ENCODE measurements at regions not wholly inside any gene's neighbourhood (a gene's known extent, or its start where the extent isn't known, plus 50 kb on each side); places are given as distances from the start of the nearest gene placed in this dataset.

- DNase-seq, result no peak
These were observed 51.3 kb downstream of the TET3 start for GRCh38 chr2:74036010-74036409.

DNA sequence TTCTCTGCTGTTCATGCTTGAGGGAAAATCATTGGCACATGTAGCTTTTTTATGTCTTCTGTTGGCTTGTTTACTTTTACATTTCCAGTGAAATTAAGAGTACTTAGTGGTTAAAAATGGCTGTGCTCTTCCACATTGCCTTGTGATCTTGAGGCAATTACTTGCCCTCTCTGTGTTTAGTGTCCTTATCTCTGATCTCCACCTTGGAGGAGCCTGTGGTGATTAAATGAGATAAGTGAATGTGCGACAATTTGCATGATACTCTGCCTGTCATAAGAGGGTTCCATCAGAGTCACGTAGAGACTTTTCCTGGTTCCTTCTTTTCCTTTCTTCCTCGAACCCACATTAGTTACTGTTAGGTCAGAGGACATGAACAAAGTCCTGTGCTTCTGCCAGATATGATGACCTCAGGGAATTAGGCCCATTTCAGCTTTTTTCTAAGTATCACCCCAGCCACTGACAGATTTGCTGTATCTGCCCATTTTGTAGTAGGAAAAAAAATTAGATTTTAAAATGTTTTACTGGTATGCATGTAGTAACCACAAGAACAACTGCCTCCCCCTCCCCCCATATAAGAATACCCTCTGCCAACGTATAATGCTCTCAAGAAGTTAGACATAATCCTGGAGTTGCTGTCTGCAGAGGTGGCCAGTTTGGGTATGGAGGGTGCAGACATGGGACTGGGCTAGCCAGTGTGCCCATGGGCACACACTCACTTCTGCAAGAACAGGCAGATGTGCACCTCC, 51.9 kb downstream of the TET3 start:
- DNase-seq, result no peak

- DNase-seq, result peak; percentile 39
These were observed 52.7 kb downstream of the TET3 start for GRCh38 chr2:74037379-74037860.

- no peak for DNase-seq
These were observed 54.9 kb downstream of the TET3 start for GRCh38 chr2:74039611-74040010.

- no peak for DNase-seq
These were observed 56.5 kb downstream of the TET3 start for GRCh38 chr2:74041182-74041581.

DNA sequence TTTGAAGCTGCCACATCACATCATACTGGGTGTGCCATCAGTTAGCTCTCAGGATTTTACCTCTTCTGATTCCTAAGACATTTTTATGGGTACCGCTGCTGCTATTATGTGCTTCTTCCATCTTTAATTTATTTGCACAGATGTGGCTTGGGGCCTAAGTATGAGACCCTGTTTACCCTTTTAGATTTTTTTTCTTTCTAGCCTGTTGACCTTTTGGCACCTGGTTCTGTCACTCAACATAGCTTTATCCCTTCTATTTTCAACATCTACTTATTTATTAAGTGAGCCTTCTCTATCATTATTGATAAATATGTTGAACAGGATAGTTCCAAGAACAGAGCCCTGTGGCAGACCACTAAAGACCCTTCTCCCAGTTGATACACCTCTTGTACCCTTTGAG, 57.0 kb downstream of the TET3 start:
- no peak for DNase-seq

DNA sequence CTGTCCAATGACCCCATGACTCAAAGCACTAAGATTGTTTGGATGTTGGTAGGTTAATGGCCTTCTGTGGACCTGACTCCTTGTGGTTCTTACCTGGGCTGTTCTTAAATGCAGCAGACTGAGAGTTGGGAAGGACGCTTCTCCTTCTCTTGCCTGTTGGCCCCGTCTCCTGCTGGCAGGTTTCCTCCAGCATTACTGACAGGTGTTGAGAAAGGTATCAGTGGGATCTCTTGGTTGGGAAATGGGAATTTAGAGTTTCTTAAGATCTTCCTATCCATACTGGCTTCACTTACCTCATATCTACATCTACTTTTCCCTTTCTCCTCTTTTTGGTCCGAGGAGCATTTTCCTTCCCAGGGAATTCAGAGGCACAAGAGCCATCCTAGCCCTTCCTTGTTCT, 57.9 kb downstream of the TET3 start:
- DNase-seq, result no peak

- DNase-seq, result no peak
These were observed 58.9 kb downstream of the TET3 start for GRCh38 chr2:74043345-74044329.

DNA sequence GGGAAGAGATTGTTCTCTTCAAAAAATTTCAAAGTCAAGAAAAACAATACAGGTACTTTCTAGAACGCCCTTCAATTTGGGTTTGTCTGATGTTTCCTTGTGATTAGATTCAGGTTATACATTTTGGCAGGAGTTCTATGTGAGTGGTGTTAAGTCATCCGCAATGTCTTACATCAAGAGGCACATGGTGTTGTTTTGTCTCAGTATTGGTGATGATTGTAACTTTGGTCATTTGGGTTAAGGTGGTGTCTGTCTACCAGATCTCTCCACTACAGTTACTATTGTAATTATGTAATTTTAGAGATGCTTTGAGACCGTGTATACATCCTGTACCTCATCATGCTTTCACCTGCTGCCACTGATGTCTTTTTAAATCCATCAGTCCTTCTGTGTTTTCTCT, 60.3 kb downstream of the TET3 start:
- no peak for DNase-seq

GRCh38 chr2:74045454-74045853, 60.7 kb downstream of the TET3 start:
- peak; percentile 11 for DNase-seq

GRCh38 chr2:74046441-74046840, 61.7 kb downstream of the TET3 start:
- no peak for DNase-seq

- no peak for DNase-seq
These were observed 62.4 kb downstream of the TET3 start for GRCh38 chr2:74047152-74047551.

- no peak for DNase-seq
These were observed 63.4 kb downstream of the TET3 start for GRCh38 chr2:74048147-74048546.

DNA sequence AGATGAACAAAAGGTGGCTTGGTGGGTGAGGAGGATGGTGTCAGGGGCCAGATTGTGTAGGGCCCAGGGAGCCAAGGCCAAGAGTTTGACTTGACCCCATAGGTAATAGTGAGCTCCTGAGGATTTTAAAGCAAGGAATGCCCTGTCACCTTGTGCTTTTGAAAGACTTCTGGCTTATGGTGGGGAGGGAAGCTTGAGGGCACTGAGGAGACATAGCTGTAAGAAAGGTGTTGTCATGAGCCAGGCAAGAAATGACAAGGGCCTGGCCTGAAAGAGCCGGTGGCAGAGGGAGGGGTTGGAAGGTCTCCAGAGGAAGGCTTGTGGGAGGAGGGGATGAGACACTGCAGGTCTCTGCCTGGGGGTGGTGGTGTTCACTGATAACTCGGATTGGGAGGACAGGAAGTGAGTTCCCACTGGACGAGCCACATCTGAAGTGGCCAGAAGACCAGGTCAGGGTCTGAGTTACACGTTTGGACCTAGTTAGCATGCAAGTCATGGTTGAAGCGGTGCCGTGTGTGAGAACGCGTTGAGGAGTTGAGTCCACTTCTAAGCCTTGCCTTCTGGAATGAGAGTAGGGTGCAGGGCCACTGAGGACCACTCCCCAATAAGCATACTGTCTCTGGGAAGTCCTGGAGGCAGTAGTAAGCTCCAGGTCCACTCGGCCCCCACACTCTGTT, 64.3 kb downstream of the TET3 start:
- DNase-seq, result no peak

GRCh38 chr2:74050151-74050550, 65.4 kb downstream of the TET3 start:
- no peak for DNase-seq

- no peak for DNase-seq
These were observed 66.8 kb downstream of the TET3 start for GRCh38 chr2:74051504-74051903.

DNA sequence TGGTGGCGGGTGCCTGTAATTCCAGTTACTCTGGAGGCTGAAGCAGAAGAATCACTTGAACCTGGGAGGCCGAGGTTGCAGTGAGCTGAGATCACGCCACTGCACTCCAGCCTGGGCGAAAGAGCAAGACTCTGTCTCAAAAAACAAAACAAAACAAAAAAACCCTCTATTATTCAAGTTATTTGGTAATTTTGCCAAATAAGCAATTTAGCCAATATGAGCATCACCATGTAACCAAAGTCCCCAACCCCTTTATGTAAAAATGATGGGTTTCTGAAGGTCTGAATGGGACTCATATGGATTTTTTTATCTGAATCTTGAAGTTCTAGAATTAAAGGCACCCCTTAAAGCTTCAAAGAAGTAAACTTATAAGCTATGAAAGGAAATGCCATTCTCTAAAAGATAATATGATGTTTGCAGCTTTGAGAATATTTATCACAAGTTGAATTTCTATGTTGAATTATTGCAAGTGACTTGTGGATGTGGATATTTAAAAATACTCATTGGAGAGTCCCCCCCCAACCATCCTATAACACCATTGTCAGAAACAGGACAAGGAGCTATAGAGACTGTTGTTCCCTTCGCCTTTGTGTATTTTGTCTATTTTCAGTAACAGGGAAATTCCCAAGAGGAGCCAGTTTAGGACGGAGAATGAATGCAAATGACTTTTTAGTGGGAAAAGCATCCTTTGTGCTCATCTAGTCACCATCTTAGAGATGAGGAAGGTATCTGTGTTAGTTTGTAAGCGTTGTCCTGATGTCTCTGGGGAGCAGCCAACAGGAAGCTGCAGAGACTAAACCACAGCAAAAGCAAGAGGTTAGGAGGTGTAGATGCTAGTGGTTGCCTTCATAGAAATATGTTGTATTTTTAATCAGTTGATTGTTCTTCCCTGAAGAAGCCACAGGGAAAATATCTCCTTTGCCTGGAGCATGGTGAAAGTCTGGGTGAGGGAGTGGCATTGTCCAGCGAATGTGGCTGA, 68.3 kb downstream of the TET3 start:
- DNase-seq, result no peak

- no peak for DNase-seq
These were observed 69.4 kb downstream of the TET3 start for GRCh38 chr2:74053959-74054715.

DNA sequence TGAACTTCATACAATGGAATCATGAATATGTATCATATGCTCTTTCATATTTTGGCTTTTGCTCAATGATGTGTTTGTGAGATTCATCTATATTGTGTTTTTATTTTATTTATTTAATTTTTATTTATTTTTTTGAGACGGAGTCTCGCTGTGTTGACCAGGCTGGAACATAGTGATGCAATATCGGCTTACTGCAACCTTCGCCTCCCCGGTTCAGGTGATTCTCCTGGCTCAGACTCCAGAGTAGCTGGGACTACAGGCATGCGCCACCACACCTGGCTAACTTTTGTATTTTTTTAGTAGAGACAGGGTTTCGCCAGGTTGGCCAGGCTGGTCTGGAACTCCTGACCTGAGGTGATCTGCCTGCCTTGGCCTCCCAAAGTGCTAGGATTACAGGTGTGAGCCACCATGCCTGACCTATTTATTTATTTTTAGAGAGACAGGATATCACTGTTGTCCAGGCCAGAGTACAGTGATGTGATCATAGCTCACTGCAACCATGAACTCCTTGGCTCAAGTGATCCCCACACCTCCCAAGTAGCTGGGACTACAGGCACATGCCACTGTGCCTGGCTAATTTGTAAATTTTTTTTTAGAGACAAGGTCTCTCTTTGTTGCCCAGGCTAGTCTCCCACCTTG, 74.5 kb downstream of the TET3 start:
- DNase-seq, result no peak

DNA sequence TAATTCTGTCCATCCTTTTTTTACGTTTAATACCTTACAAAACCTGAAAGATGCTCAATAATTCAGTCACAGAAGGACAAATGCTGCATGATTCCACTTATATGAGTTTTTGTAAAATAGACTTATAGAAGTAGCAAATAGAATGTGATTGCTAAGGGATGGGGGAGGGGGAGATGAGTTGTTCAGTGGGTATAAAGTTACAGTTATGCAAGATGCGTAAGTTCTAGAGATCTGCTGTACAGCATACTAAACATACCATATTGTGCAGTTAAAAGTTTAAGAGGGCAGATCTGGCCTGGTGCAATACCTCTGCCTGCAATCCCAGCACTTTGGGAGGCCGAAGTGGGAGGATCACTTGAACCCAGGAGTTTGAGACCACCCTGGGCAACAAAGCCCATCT, 78.8 kb downstream of the TET3 start:
- peak; percentile 36 for DNase-seq

GRCh38 chr2:74065456-74065855, 80.7 kb downstream of the TET3 start:
- DNase-seq, result no peak
